UCSD-AML1 (cell line): ENCODE measurements at regions not wholly inside any gene's neighbourhood (a gene's known extent, or its start where the extent isn't known, plus 50 kb on each side); places are given as distances from the start of the nearest gene placed in this dataset.
"Not testable (repeated sequence)": the region's sequence is repeated elsewhere in the genome, so short reads cannot be mapped to it uniquely, and the experiment has no call there.

ENCODE experiments used
- DNase-seq: peaks from one replicate; lab custom pipeline; 2025; ENCODE audit not compliant: unreplicated experiment; lab: John Stamatoyannopoulos, UW

- no peak for DNase-seq
Observed at GRCh38 chr3:74139648-74140047, 474.8 kb downstream of the CNTN3 start.

- DNase-seq: no peak
Observed at GRCh38 chr3:74137790-74138189, 476.7 kb downstream of the CNTN3 start.

- DNase-seq: no peak
Observed at GRCh38 chr3:74135808-74136207, 478.7 kb downstream of the CNTN3 start.

- no peak for DNase-seq
Observed at GRCh38 chr3:74134831-74135230, 479.6 kb downstream of the CNTN3 start.

- DNase-seq: not testable (repeated sequence)
Observed at GRCh38 chr3:74131546-74132328, 482.7 kb downstream of the CNTN3 start.

- DNase-seq: no peak
Observed at GRCh38 chr3:74129611-74130010, 484.8 kb downstream of the CNTN3 start.

GRCh38 chr3:74129056-74129455 lies 485.4 kb downstream of the CNTN3 start:
- no peak for DNase-seq

- no peak for DNase-seq
Observed at GRCh38 chr3:74127256-74127655, 487.2 kb downstream of the CNTN3 start.

GRCh38 chr3:74124782-74125181 lies 489.7 kb downstream of the CNTN3 start:
- DNase-seq: no peak

GRCh38 chr3:74122281-74122680 lies 492.2 kb downstream of the CNTN3 start:
- DNase-seq: no peak

- DNase-seq: no peak
Observed at GRCh38 chr3:74121761-74122160, 492.7 kb downstream of the CNTN3 start.

GRCh38 chr3:74119221-74119620 lies 494.5 kb upstream of the PDZRN3 start:
- no peak for DNase-seq

GRCh38 chr3:74115906-74116305 lies 491.2 kb upstream of the PDZRN3 start:
- no peak for DNase-seq

GRCh38 chr3:74107451-74107850 lies 482.7 kb upstream of the PDZRN3 start:
- no peak for DNase-seq

GRCh38 chr3:74106925-74107324 lies 482.2 kb upstream of the PDZRN3 start:
- DNase-seq: no peak

GRCh38 chr3:74091204-74091603 lies 466.5 kb upstream of the PDZRN3 start:
- no peak for DNase-seq

GRCh38 chr3:74089814-74090213 lies 465.1 kb upstream of the PDZRN3 start:
- DNase-seq: no peak

- DNase-seq: no peak
Observed at GRCh38 chr3:74080056-74080461, 455.3 kb upstream of the PDZRN3 start.

GRCh38 chr3:74075241-74075640 lies 450.5 kb upstream of the PDZRN3 start:
- DNase-seq: no peak

- no peak for DNase-seq
Observed at GRCh38 chr3:74074700-74075099, 450.0 kb upstream of the PDZRN3 start.

- DNase-seq: no peak
Observed at GRCh38 chr3:74067296-74067695, 442.6 kb upstream of the PDZRN3 start.

- DNase-seq: no peak
Observed at GRCh38 chr3:74066456-74066855, 441.7 kb upstream of the PDZRN3 start.

- no peak for DNase-seq
Observed at GRCh38 chr3:74059923-74060600, 435.3 kb upstream of the PDZRN3 start.
